Stimulated activated CD8-positive, alpha-beta memory T cell treated with anti-CD3 and anti-CD28 coated beads, Interleukin-2, amount 100 ng/mL, for 1 hour (primary cell): ENCODE measurements at regions not wholly inside any gene's neighbourhood (a gene's known extent, or its start where the extent isn't known, plus 50 kb on each side); places are given as distances from the start of the nearest gene placed in this dataset.

Experiments used
- DNase-seq, 2 donors: peaks; one replicate each; pipeline ENCODE4 v3.0.0-alpha.2; 2020; ENCODE audit warnings: low read depth in 2 of 2

DNA sequence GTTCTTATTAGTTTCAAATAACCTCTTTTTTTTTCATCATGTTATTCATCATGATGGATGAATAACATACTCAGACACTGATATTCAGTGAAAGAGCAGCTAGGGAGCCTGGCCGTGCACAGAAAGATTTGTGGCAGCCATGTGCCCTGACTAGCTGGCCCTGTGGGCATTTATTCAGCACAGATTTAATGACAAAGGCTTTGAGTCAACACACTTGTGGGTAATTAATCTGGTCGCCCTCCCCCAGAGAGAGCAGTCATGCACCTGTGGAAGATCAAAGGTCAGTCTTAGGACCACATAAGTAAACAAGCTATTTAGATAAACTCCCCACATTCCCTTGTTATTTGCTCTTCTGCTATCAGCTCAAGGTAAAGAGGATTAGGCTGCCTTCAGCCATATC lies 153.2 kb upstream of the HMCN1 start:
- no peak for DNase-seq

DNA sequence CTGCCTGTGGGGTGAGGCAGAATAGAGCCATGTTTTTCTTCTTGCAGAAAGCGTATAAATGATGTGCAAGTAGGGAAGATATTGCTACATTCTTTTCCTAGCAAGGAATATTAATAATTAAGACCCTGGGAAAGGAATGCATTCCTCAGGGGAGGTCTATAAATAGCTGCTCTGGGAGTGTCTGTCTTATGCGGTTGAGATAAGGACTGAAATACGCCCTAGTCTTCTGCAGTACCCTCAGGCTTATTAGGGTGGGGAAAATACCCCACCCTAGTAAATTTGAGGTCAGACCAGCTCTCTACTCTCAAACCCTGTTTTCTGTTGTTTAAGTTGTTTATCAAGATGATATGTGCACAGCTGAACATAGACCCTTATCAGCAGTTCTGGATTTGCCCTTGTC lies 155.9 kb upstream of the HMCN1 start:
- no peak for DNase-seq

DNA sequence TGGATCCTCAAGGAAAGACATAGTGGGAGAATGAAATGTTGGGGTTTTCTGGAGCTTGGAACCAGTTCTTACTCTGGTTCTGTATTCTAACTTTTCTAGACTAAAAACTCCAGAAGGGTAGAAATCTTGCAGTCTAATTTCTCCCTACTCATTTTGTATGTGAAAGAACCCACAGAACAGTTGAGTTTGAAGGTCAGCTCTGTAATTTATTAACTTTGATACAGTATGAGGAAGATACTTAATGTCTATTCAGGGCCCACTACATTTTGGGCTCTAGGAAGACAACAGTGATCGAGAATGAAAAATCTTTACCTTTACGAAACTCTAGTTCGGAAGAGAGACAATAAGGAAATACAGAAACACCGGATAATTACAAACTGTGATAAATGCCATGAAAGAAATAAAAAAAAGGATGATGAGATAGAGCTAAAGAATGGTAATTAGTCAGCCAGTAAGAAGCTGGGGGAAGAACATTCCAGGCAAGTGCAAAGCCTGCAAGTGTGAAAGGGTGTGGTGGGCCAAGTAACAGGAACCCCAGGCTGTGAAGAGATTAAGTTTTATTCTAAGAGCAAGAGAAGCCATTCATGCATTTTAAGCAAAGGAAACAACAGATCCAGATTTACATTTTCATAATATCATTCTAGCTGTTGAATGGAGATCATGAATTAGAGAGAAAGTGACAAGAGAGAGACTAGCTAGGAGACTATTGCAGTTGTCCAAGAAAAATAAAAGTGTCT lies 159.9 kb upstream of the HMCN1 start:
- DNase-seq: no peak

DNA sequence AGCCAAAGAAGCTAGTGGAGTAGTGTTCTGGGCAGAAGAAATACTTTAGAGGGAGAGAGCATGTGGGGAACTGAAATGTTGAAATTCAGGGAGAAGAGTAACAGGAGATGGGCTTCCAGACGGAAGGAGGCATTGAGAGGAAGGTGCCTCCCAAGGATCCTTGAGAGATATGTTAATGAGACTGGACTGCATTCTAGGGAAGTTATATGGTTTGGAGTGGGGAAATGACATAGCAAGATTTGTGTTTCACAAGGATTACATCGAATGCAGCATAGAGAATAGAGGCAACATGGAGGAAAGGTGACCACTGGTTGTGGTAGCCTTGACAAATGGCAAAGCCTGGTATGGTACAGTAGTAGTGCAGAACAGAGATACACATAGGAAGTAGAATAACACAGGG lies 160.5 kb upstream of the HMCN1 start:
- DNase-seq: no peak

DNA sequence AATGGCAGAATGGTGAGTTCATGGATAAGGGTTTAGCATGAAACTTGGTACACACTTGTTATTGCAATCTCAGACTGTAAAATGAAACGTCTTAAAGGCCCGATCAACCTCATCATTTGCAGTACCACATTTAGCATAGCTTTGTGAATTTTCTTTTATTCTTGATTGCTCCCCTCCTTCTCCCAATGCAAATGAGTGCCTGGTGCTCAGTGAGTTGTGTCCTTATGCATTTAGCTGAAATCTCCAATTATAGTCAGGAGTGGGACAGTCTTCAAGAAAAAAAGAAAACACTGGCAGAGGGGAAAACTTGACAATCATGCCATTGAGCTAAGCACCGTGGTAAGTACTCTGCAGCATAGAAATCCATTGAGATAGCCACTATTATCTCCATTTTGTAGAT lies 161.0 kb upstream of the HMCN1 start:
- DNase-seq: no peak

DNA sequence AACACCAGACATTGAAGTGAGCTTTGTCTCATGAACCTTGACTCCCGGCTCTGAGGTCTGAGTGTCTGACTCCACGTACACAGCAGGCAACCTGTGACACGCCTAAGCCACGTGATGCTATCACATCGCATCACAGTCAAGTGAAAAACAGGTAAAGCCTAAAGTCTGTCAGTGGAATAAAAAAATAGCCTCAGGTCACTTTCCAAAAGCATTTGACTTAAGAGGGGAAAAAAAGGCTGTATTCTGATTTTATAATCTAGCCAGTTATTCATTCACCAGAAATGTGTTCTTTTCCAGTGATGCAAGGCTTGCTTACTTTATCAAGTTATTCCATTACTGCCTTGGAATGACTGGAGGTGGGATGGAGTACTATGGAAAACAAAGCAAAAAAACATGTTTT lies 163.2 kb upstream of the HMCN1 start:
- no peak for DNase-seq

DNA sequence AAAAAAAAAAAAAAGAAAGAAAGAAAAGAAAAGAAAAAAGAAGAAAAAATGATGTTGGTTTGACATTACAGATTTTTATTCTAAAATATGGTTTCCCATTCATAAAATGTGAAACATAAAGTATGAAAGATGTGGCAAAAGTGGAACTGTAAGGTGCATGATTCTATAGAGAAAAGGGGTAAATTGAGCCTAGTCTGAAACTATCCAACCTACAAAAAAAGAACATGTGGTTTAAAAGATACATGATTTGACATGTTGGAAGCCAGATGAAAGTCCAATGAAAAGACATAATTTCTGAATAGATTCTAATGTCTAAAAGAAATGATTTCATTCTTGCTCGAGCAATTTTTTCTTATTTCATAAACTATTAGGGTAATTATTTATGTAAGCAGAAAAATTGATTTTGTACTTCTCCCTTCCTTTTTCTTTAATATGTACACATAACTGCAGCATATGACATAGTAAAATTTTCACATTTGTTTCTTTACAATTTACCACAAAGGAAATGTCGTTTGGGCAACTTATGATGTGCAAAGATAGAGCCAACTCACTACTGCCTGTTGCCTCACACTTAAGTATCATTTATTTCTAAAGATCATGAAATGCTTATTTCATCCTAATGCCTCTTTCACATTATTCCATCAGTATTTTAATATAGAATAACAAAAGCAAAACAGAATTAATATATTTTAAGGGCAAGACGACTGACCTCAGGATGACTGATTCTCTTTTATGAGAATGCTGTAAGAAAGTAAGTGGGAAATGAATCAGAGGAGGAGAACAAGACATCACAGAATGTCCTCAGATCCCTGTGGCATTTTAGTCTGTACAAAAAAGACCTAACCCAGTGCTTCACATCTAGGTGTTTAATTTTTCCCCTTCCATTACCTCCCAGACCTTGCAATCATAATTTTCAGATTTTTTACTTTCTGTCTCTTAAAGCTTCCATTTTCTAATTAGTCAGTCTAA lies 165.8 kb upstream of the HMCN1 start:
- no peak for DNase-seq

DNA sequence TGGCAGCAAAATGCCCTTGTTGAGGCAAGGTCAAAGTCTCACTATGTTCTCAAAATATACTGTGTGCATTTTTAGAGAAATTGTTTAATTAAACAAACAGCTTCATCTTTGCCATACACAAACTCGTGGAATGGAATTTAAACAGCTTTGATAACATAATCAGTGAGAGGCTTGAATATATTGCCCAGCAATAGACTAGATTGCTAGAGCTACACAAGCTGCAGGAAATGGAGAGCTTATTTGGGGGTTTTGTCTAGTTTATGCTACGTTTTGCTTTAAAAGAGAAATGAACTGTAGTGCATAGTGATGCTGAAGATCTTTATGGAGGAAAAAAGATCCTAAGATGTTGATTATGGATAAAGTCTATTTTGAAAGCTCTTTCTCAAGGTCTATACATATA lies 166.8 kb upstream of the HMCN1 start:
- no peak for DNase-seq

DNA sequence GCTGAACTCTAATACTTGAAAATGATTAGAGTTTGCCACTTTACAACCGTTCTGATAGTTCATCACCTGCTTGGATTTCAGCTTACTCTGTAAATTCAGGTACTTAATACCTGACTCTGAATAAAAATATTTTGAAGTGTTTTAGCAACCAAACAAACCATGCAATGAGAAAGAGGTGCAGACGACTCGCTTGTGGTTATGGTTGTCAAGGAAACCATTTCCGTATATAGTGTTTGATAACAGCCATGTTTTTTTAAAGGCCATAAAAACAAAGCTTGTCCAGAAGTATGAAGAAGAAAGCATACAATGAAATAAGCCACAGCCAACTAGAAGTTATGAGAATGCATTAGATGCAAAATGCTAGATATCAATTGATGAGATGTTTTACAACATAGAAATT lies 167.2 kb upstream of the HMCN1 start:
- DNase-seq: no peak

DNA sequence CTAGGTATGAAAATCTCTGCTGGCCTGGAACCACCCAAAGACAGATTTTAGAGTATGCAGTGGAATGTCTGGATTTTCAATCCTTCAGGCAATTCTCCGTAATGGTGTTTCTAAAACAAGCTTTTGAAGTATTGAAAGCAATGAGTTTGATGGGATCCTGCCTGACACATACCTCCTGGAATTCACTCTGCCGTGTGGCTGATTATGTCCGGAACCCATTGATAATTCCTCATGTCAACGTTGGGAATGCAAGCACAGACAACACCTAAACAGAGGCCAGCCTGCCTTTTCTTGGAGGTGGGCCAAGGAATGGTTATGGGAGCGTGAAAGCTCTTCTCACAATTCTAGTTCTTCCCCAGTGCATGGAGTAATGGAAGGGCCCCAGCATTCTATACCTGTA lies 168.9 kb upstream of the HMCN1 start:
- DNase-seq: no peak

DNA sequence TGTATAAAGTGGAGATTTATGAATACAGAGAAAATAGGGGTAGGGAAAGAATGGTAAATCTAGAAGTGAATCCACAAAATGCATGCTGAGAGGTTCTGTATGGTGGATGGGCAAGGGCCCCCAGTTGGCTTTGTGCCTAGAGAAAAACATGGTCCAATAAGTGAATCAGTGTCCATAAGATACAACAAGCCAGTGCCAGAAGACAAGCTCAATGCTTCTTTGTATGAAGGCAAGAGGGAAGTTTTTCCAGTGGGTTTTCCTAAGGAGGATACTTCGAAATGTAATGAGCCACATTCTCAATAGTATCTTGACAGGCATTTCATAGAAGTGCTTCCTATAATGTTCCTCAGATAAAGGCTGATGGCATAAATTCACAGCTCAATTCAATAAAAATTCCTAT lies 169.4 kb upstream of the HMCN1 start:
- DNase-seq: no peak

DNA sequence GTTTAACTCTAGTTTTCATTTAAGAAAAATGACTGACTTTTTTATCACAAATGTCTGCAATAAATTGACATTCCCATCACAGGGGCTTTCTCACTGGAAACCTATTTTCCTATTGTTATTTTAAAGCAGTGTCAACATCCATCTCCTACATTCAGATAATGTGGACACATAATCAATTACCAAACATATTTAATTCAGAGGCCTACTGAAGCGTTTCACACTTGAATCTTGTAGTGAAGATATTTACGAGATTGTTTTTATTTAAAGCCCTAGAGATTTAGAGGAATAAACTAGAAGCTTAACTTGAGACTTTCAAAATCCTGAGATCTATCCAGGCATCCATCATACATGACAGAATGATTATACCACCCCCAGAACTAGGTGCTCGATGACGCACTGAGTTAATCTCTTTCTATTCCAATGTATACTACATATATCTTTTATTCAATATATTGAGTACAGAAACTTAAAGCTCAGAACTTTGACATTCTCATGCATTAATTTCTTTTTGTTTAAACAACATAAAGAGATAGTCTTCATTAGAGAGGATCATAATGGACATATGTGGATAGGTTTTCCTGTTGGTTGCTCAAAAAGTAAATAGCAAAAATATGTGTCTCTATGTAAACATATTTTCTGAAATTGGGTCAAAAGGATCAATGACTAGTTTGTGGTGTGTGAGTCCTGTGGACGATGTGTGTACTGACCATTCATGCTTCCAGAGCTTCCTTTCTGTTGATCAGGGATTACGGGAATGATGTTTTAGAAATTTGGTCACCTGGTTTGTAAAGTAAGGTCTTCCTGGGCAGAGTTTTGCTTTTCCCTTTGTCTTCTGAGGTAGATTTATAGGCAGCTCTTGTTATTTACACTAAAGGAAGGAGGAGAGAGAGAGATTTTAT lies 171.5 kb upstream of the HMCN1 start:
- DNase-seq: no peak

DNA sequence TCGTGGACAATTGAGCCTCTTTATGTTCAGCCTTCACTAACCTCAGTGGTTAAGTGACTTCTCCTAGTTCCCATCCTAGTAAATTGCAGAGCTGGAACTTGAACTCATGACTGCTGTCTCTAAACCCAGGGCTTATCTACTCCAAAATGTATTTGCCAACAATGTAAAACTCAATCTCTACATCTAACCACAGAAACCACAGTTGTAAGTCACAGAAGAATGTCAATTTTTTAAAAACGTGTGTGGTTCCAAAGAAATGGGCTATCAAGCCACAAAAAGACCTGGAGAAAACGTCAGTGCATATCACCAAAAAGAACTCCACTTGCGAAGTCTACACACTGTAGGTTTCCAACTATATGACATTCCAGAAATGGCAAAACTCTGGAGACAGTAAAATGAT lies 172.6 kb upstream of the HMCN1 start:
- no peak for DNase-seq

DNA sequence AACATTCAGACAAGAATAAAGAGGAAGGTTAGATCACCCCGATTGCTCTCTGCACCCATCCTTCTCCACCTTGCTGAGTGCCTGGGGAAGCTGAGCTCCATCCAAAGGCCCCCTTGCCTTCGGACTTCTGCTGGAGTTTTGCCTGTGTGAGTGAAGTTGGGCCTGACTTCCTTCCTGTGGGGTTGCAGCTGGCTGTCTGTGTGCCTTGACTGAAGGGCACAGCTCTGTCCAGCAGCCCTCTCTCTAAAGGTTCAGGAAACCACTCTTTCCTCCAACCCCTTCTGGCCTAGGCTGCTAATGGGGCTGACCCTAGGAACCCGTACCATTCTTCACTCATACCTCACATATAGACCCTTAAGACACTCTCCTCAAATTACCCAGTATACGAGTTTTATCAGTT lies 173.4 kb upstream of the HMCN1 start:
- DNase-seq: no peak

DNA sequence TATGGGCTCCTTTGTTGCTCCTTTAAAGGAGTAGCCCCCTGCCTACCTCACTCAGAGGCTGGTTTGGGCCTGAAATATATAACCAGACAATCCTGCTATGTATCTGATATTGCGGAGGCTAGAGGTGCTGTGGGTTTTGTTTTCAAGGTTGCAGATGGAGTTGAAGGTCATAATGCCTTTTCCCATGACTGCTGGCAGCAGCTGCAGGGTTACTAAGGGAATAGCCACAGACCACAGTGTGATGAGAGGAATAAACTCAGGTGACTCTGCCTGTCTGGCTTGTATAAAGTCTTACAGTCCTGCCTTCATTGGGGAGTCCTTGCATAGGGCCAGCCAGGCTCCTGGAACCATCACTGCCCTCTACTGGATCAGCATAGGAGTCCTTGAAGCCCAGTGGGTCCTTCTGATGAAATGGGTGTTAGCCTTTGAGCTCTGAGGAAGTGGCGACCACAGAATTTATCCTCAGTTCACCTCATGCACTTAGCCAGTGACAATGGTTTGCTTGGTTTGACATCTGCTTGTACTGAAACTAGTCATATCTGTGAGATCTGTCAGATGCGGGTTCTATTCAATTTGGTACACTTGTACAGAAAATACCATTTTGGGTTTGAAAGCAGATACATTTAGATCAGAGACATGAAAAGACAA lies 174.4 kb upstream of the HMCN1 start:
- DNase-seq: peak in 1 of 2 donors; percentile 12

DNA sequence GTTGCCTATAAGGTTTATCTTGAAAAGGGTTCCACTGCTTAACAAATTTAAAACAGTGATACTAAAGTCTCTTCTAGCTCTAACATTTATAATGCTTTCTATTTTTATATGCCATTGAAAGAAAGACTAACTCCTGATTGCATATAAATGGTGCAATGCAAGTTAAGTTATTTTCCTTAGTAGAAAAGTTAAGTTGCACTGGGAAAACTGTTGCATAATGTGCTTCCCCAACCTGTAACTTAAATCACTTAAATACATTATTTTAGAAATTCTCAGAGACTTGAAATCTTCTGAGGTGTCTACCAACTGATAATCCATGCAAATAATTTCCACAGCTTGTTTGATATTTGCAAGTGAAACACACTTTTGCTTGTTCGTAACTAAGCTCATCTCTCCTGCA lies 175.0 kb upstream of the HMCN1 start:
- no peak for DNase-seq

DNA sequence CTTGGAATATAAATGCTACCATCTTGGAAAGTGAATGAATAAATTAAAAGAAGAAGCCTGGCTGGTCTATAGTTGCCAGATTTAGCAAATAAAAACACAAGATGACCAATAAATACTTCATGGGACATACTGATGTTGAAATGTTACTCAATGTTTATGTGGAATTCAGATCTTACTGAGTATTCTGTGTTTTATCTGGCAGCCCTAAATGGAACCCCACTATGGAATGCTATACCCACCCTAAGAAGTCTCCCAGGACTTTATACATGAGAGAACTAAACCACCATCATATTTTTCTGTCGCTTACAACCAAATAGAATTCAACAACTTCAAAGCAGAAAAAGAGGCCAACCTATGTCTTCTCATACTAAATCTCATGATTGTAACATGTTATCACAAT lies 177.6 kb upstream of the HMCN1 start:
- no peak for DNase-seq

DNA sequence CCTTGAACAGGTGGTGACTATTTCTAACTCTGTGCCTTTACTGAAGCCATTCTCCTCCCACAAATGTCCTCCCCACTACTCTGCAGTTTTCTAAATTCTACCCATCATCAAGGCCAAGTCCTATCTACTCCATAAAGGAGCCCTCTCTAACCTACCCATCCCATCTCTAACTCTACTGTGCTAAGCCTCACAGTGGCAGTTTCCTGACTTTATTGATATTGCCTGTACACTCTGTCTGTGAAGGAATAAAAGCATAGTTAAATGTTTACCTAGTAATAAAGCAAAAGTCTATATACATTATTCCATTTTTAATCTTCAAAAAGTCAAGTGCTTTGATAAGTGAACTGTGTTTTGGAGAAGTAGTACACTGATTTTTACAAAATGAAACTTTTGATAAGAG lies 178.4 kb upstream of the HMCN1 start:
- DNase-seq: no peak

DNA sequence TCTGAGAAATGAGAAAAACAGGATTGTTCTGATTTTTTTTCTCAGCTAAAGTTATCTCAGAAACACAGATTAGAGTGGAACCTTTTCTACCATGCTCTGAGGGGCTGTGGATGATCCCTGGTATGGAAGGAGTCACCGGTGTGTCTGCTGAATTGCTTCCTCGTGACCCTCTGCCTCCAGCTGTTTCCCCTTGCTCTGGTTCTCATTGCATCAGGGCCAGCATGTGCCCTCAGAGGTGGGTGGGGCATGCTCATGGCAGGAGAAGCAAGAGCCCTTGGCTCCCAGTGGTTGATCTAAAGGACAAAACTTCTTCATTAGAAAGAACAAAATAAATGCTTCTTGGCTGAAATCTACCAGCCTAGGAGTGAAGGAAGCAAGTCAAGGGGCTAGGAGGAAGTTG lies 183.2 kb upstream of the HMCN1 start:
- no peak for DNase-seq

DNA sequence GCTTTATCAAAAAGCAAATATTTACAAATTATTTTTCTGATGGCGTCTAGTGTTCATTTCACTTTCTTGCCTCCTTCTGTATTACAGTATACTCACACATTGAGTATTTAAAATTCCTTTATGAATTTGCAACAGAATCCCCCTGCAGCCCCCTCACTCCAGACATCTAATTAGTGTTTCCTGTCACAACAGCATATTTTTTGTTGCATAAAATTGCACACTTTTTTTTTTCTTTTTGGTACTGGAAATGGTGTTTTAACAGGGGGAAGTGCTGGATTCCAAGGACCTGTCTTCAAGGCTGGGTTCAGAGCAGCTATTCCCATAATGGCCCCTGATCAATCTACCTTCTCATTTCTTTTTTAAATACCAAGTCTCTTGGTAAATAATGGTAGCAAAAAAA lies 184.3 kb upstream of the HMCN1 start:
- DNase-seq: no peak

DNA sequence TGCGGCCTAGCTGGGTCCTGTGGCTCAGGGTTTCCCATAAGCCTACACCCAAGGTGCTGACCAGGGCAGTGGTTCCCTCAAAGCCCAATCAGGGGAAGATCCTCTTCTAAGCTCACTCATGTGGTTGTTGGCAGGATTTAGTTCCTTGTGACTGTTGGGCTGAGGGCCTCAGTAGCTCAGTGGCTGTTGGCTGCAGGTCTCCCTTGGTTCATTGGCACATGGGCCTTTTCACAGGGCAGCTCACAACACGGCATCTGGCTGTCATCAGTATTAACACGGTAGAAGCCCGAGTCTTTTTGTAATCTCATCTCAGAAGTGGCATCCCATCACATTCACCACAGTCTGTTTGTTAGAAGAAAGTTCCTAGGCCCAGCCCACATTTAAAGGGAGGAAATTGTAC lies 188.2 kb upstream of the HMCN1 start:
- DNase-seq: no peak

DNA sequence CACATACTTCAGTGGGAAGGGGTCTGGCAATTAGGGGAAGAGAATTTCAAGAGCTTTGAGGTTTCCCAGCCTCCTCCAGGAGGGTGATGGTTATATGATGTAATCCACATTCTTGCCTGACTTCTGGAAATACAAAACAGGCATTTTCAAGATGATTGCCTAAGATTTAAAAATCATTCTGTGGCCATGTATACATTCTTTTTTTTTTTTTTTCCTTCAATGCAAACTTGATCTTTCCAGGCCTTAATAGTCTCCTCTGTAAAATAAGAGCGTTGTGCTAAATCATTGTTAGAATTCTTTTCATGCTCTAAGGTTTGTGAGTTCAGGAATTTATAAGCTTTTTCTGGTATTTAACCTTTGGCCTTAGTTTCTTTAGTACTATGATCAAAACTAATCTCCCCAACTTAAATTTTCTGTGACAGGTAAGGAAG lies 192.3 kb upstream of the HMCN1 start:
- no peak for DNase-seq
